NT2/D1 (cell line): ENCODE measurements at regions not wholly inside any gene's neighbourhood (a gene's known extent, or its start where the extent isn't known, plus 50 kb on each side); places are given as distances from the start of the nearest gene placed in this dataset.

Experiments
- SUZ12 ChIP-seq: IDR thresholded peaks from 2 replicates; pipeline ENCODE4 v1.6.1; 2011; ENCODE audit not compliant: insufficient read length, insufficient read depth; ENCODE audit errors: extremely low read depth
- YY1 ChIP-seq: IDR thresholded peaks from 2 replicates; pipeline ENCODE4 v1.6.1; 2011; ENCODE audit not compliant: insufficient read length, insufficient read depth
- ZNF274 ChIP-seq: IDR thresholded peaks from 2 replicates; pipeline ENCODE4 v1.6.1; 2011; ENCODE audit warnings: mild to moderate bottlenecking, low read depth, low read length

DNA sequence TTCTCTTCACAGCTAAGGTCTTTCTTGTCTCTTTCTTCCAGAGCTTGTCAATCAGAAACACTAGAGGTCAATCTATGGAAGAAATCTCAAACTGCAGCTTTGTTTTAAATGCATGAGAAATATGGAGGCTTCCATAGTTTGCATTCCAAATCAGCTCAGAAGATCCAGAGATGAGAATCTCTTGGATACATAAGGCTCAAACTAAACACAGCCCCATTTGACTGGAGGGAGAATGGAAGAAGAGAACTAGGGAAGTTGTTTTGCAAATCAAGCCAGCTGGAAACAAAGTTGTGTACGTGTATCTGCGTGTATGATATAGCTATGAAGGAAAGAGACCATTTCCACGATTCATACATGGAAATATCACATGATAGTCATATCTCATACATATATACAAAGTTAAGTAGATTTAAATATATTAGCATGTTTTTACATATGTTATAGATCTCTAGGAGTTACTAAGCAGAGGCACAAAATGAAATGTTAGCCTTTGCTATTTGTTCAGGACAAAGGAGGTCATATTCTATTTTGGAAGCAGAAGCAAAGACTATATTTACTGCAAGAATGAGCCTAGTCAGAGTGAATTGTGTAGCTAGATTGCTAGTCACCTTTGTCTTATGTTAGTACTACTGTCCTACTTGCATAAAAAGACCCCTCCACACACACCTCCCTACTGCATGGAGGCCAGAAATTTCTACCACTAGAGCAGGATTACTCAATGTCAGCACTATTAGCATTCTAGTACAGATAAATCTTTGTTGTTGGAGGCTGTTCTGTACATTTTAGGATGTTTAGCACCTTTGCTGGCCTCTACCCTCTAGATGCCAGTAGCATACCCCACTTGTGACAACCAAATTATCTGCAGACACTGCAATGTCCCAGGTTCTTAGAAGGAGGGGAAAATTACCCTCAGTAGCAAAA is 303.5 kb upstream of the CHAC2 start:
- TF ChIP-seq ZNF274 (no peak), SUZ12 (no peak), YY1 (no peak)
